Activated naive CD4-positive, alpha-beta T cell treated with anti-CD3 and anti-CD28 coated beads, Interleukin-2, amount 10 ng/mL, durations not matched to agents 7 days and 5 days (primary cell): ENCODE measurements at regions not wholly inside any gene's neighbourhood (a gene's known extent, or its start where the extent isn't known, plus 50 kb on each side); places are given as distances from the start of the nearest gene placed in this dataset.

Source experiments
- CTCF ChIA-PET: fragments of 350-600 bp; sonication (Branson Sonifier 250); formaldehyde crosslinking; loops from one replicate; lab custom pipeline; 2021; ENCODE audit warnings: antibody characterized with exemption; lab: Charles Lee
- DNase-seq: peaks from one replicate; pipeline ENCODE4 v3.0.0-alpha.2; 2020
- H3K27ac Mint-ChIP-seq: one replicate; pipeline ENCODE4 v1.8.0; 2021; ENCODE audit warnings: mild to moderate bottlenecking, moderate library complexity, mixed read lengths
- H3K27me3 Mint-ChIP-seq: one replicate; pipeline ENCODE4 v1.8.0; 2021; ENCODE audit warnings: mild to moderate bottlenecking, mixed read lengths
- H3K36me3 Mint-ChIP-seq: one replicate; pipeline ENCODE4 v1.8.0; 2021; ENCODE audit warnings: mixed read lengths
- H3K4me1 Mint-ChIP-seq: one replicate; pipeline ENCODE4 v1.8.0; 2021; ENCODE audit warnings: mixed read lengths
- H3K4me3 Mint-ChIP-seq: one replicate; pipeline ENCODE4 v1.8.0; 2021; ENCODE audit warnings: mild to moderate bottlenecking, moderate library complexity, mixed read lengths
- H3K9me3 Mint-ChIP-seq: one replicate; pipeline ENCODE4 v1.8.0; 2021; ENCODE audit warnings: mixed read lengths

- CTCF ChIA-PET = no interaction called here
- Mint-ChIP-seq H3K27me3 (peaks cover 4% of the 10 kb centered on the region), H3K4me3 (no peak overlapping the region), H3K36me3 (no peaks in the 10 kb centered on the region), H3K27ac (no peak overlapping the region), H3K4me1 (no peaks in the 10 kb centered on the region), H3K9me3 (no peaks in the 10 kb centered on the region)
- no peak for DNase-seq
These were observed 55.5 kb upstream of the GPRC5B start for GRCh38 chr16:19940195-19940594.

GRCh38 chr16:19939553-19939952, 54.9 kb upstream of the GPRC5B start:
- Mint-ChIP-seq H3K4me3 (no peak overlapping the region), H3K27me3 (peaks cover 4% of the 10 kb centered on the region), H3K4me1 (no peaks in the 10 kb centered on the region), H3K9me3 (no peaks in the 10 kb centered on the region), H3K27ac (no peak overlapping the region), H3K36me3 (no peaks in the 10 kb centered on the region)
- CTCF ChIA-PET = no interaction called here
- no peak for DNase-seq

- Mint-ChIP-seq H3K4me1 (no peaks in the 10 kb centered on the region), H3K27me3 (peaks cover 4% of the 10 kb centered on the region), H3K4me3 (no peak overlapping the region), H3K9me3 (no peaks in the 10 kb centered on the region), H3K36me3 (no peaks in the 10 kb centered on the region), H3K27ac (no peak overlapping the region)
- DNase-seq = no peak
- CTCF ChIA-PET = no interaction called here
These were observed 53.9 kb upstream of the GPRC5B start for GRCh38 chr16:19938536-19938935.

- no peaks in the 10 kb centered on the region for H3K36me3 Mint-ChIP-seq
- H3K4me3 Mint-ChIP-seq = no peak overlapping the region
- H3K27ac Mint-ChIP-seq = no peak overlapping the region
- H3K27me3 Mint-ChIP-seq = peaks cover 4% of the 10 kb centered on the region
- CTCF ChIA-PET = no interaction called here
- H3K9me3 Mint-ChIP-seq = no peaks in the 10 kb centered on the region
- no peak for DNase-seq
- no peaks in the 10 kb centered on the region for H3K4me1 Mint-ChIP-seq
These were observed 51.8 kb upstream of the GPRC5B start for GRCh38 chr16:19936441-19936840.

DNA sequence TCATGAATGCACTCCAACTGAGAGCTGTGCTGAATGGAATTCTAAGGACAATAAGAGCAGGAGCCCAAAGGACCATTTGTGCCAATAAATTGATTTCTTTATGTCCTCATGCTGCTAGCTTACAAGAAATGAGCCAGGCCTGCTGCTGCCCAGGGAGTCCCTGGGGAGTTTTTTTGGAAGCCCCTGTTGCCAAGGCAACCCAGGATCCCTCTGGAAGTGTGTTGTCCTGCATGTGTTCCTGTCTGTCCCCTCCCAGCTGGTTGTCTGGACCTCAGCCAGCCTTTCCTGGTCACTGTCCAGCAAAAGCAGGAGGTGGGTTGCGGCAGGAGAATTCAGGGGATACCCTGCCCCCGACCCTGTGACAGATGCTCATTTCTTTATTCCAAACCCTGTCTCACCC, 51.0 kb upstream of the GPRC5B start:
- Mint-ChIP-seq H3K9me3 (no peaks in the 10 kb centered on the region), H3K4me3 (no peak overlapping the region), H3K36me3 (no peaks in the 10 kb centered on the region), H3K27me3 (peaks cover 1% of the 10 kb centered on the region), H3K4me1 (no peaks in the 10 kb centered on the region), H3K27ac (no peak overlapping the region)
- DNase-seq = no peak
- CTCF ChIA-PET = no interaction called here
